HEK293 (cell line): ENCODE measurements at regions not wholly inside any gene's neighbourhood (a gene's known extent, or its start where the extent isn't known, plus 50 kb on each side); places are given as distances from the start of the nearest gene placed in this dataset.
A peak's percentile ranks its signal among the peaks of the same experiment; 100 is the strongest.

Experiments used
- CTCF ChIA-PET: fragments of 350-600 bp; formaldehyde crosslinking; extraction: SDS; loops from one replicate; lab custom pipeline; 2021; ENCODE audit warnings: antibody characterized with exemption; lab: Yijun Ruan, JAX
- POLR2A ChIA-PET: fragments of 300-600 bp; formaldehyde crosslinking; extraction: SDS; loops from one replicate; lab custom pipeline; 2020; ENCODE audit warnings: antibody characterized with exemption, inconsistent platforms; lab: Yijun Ruan, JAX
- H3K27ac ChIP-seq: fragments of 200-500 bp; sonication (Bioruptor generic); 2 replicates; pipeline ENCODE4 v1.5.1; 2014; ENCODE audit warnings: low read depth, low read length, control low read depth, inconsistent platforms; ENCODE audit errors: extremely low read depth
- H3K36me3 ChIP-seq, 2 experiments: fragments of 200-500 bp in 1 of 2; sonication (Bioruptor generic) in 1 of 2; 1 replicate in 1 of 2; 2 replicates in 1 of 2; pipeline ENCODE4 v1.5.1; 2014 to 2017; ENCODE audit warnings: inconsistent platforms in 2 of 2, low read length in 2 of 2; ENCODE audit not compliant: control insufficient read depth in 2 of 2, insufficient read depth in 1 of 2
- H3K4me1 ChIP-seq: fragments of 200-500 bp; sonication (Bioruptor generic); 2 replicates; pipeline ENCODE4 v1.5.1; 2014; ENCODE audit warnings: mild to moderate bottlenecking, low read length, inconsistent platforms; ENCODE audit not compliant: control insufficient read depth, insufficient read depth
- H3K4me3 ChIP-seq: 2 replicates; pipeline ENCODE4 v1.5.1; 2011; ENCODE audit warnings: low read depth, mild to moderate bottlenecking, control low read depth, low read length, moderate library complexity
- H3K9me3 ChIP-seq: fragments of 200-500 bp; sonication (Bioruptor generic); 2 replicates; pipeline ENCODE4 v1.5.1; 2014; ENCODE audit warnings: low read depth, low read length, inconsistent platforms; ENCODE audit not compliant: control insufficient read depth, insufficient read depth
- HOXC10 ChIP-seq: sonication (generic); formaldehyde crosslinking; IDR thresholded peaks from 2 replicates; pipeline ENCODE4 v1.8.1; 2023; ENCODE audit warnings: mild to moderate bottlenecking, missing genetic modification reagents
- KLF10 ChIP-seq: fragments of 450-650 bp; IDR thresholded peaks from 2 replicates; pipeline ENCODE4 v1.5.1; 2018; ENCODE audit warnings: missing biosample characterization, mild to moderate bottlenecking, missing genetic modification characterization
- KLF16 ChIP-seq: fragments of 450-650 bp; formaldehyde crosslinking; IDR thresholded peaks from 2 replicates; pipeline ENCODE4 v1.5.1; 2017; ENCODE audit warnings: missing biosample characterization, missing genetic modification characterization
- RBAK ChIP-seq: fragments of 450-650 bp; formaldehyde crosslinking; IDR thresholded peaks from 2 replicates; pipeline ENCODE4 v1.5.1; 2016; ENCODE audit warnings: missing biosample characterization, missing genetic modification characterization
- SCRT2 ChIP-seq: fragments of 450-650 bp; formaldehyde crosslinking; IDR thresholded peaks from 2 replicates; pipeline ENCODE4 v1.5.1; 2016; ENCODE audit warnings: missing biosample characterization, missing genetic modification characterization
- TRIM28 ChIP-seq: IDR thresholded peaks from 2 replicates; pipeline ENCODE4 v1.6.1; 2011; ENCODE audit warnings: low read length, control low read depth, borderline replicate concordance
- ZBTB6 ChIP-seq: fragments of 450-650 bp; formaldehyde crosslinking; IDR thresholded peaks from 2 replicates; pipeline ENCODE4 v1.5.1; 2017; ENCODE audit warnings: missing biosample characterization, missing genetic modification characterization
- ZNF114 ChIP-seq: fragments of 450-650 bp; formaldehyde crosslinking; IDR thresholded peaks from 2 replicates; pipeline ENCODE4 v1.5.0; 2017; ENCODE audit warnings: missing biosample characterization, missing genetic modification characterization
- ZNF132 ChIP-seq: fragments of 450-650 bp; formaldehyde crosslinking; IDR thresholded peaks from 2 replicates; pipeline ENCODE4 v1.5.1; 2017; ENCODE audit warnings: missing biosample characterization, missing genetic modification characterization, borderline replicate concordance
- ZNF140 ChIP-seq: fragments of 450-650 bp; formaldehyde crosslinking; IDR thresholded peaks from 2 replicates; pipeline ENCODE4 v1.5.1; 2016; ENCODE audit warnings: missing biosample characterization, missing genetic modification characterization
- ZNF148 ChIP-seq: fragments of 450-650 bp; formaldehyde crosslinking; IDR thresholded peaks from 2 replicates; pipeline ENCODE4 v1.5.0; 2017; ENCODE audit warnings: missing biosample characterization, missing genetic modification characterization, borderline replicate concordance
- ZNF211 ChIP-seq: fragments of 450-650 bp; formaldehyde crosslinking; IDR thresholded peaks from 2 replicates; pipeline ENCODE4 v1.5.1; 2016; ENCODE audit warnings: low read depth, missing biosample characterization, missing genetic modification characterization
- ZNF266 ChIP-seq: fragments of 450-650 bp; formaldehyde crosslinking; IDR thresholded peaks from 2 replicates; pipeline ENCODE4 v1.5.1; 2016; ENCODE audit warnings: missing biosample characterization, missing genetic modification characterization, low read depth
- ZNF37A ChIP-seq: fragments of 450-650 bp; IDR thresholded peaks from 2 replicates; pipeline ENCODE4 v1.5.1; 2018; ENCODE audit warnings: missing biosample characterization, missing genetic modification characterization
- ZNF394 ChIP-seq: fragments of 450-650 bp; formaldehyde crosslinking; IDR thresholded peaks from 2 replicates; pipeline ENCODE4 v1.5.1; 2016; ENCODE audit warnings: missing biosample characterization, missing genetic modification characterization, mild to moderate bottlenecking, moderate library complexity, borderline replicate concordance
- ZNF426 ChIP-seq: fragments of 450-650 bp; formaldehyde crosslinking; IDR thresholded peaks from 2 replicates; pipeline ENCODE4 v1.5.1; 2017; ENCODE audit warnings: missing biosample characterization, missing genetic modification characterization, mild to moderate bottlenecking, inconsistent platforms, moderate library complexity
- ZNF518A ChIP-seq: fragments of 450-650 bp; formaldehyde crosslinking; conservative IDR thresholded peaks from 2 replicates; pipeline ENCODE4 v1.5.1; 2016; ENCODE audit warnings: low read depth, missing biosample characterization, missing genetic modification characterization
- ZNF555 ChIP-seq: fragments of 450-650 bp; formaldehyde crosslinking; conservative IDR thresholded peaks from 2 replicates; pipeline ENCODE4 v1.5.1; 2017; ENCODE audit warnings: missing biosample characterization, mild to moderate bottlenecking, missing genetic modification characterization, inconsistent platforms
- ZNF585B ChIP-seq: fragments of 450-650 bp; formaldehyde crosslinking; IDR thresholded peaks from 2 replicates; pipeline ENCODE4 v1.5.1; 2016; ENCODE audit warnings: missing biosample characterization, missing genetic modification characterization
- ZNF623 ChIP-seq: fragments of 450-650 bp; formaldehyde crosslinking; IDR thresholded peaks from 2 replicates; pipeline ENCODE4 v1.5.1; 2016; ENCODE audit warnings: missing biosample characterization, missing genetic modification characterization
- ZNF658 ChIP-seq: fragments of 450-650 bp; formaldehyde crosslinking; IDR thresholded peaks from 2 replicates; pipeline ENCODE4; 2016; ENCODE audit warnings: missing biosample characterization, missing genetic modification characterization
- ZNF660 ChIP-seq: fragments of 450-650 bp; IDR thresholded peaks from 2 replicates; pipeline ENCODE4 v1.5.1; 2018; ENCODE audit warnings: missing biosample characterization, mild to moderate bottlenecking, missing genetic modification characterization
- ZNF670 ChIP-seq: fragments of 450-650 bp; formaldehyde crosslinking; IDR thresholded peaks from 2 replicates; pipeline ENCODE4 v1.5.1; 2016; ENCODE audit warnings: missing biosample characterization, missing genetic modification characterization, low read depth
- ZNF843 ChIP-seq: fragments of 450-650 bp; formaldehyde crosslinking; IDR thresholded peaks from 2 replicates; pipeline ENCODE4 v1.5.1; 2016; ENCODE audit warnings: missing biosample characterization, missing genetic modification characterization

- TF ChIP-seq SCRT2 (tag by site-specific recombination) (0 out of 2 replicates have a peak, but pooled peaks have one; percentile 39), ZNF843 (tag by site-specific recombination) (no peak), KLF10 (no peak)
- TF ChIP-seq, all 188 proteins: peak for 1
- Histone ChIP-seq H3K4me3 (no peak overlapping the region), H3K36me3 (no peaks in the 10 kb centered on the region), H3K9me3 (no peaks in the 10 kb centered on the region), H3K4me1 (no peaks in the 10 kb centered on the region), H3K27ac (no peak overlapping the region)
- ChIA-PET CTCF (interaction anchor here (0.6 to 0.7 kb wide), 4 partner anchors 78 to 287 kb away, joined by 3 to 5 read pairs (median 4); no protein-coding TSS in a partner anchor), POLR2A (interaction anchor here (0.7 kb wide), 1 partner anchor 81 kb away, joined by 4 read pairs; no protein-coding TSS in a partner anchor)
These were observed 79.4 kb downstream of the CD24 start for GRCh38 chr6:106894978-106895702.

- Histone ChIP-seq H3K9me3 (no peaks in the 10 kb centered on the region), H3K4me1 (no peaks in the 10 kb centered on the region), H3K36me3 (no peaks in the 10 kb centered on the region), H3K27ac (no peak overlapping the region), H3K4me3 (no peak overlapping the region)
- ChIA-PET CTCF (interaction anchor here (0.5 kb wide), 1 partner anchor 950 kb away, joined by 3 read pairs; no protein-coding TSS in a partner anchor), POLR2A (no interaction called here)
- TF ChIP-seq ZNF132 (no peak), KLF16 (no peak), ZNF140 (peak; percentile 34; the same call in 1 of the 2 replicates), HOXC10 (CRISPR knock-in tag) (no peak), ZNF658 (tag by site-specific recombination) (no peak), ZNF585B (tag by site-specific recombination) (no peak), RBAK (no peak), ZNF518A (tag by site-specific recombination) (peak; percentile 56; the same call in 1 of the 2 replicates), TRIM28 (no peak), ZNF114 (tag by site-specific recombination) (no peak), ZBTB6 (tag by site-specific recombination) (no peak), ZNF670 (no peak), ZNF426 (tag by site-specific recombination) (peak; percentile 50), ZNF148 (tag by site-specific recombination) (no peak), ZNF660 (tag by site-specific recombination) (no peak), ZNF211 (tag by site-specific recombination) (no peak), ZNF555 (peak; percentile 34), ZNF266 (tag by site-specific recombination) (no peak), ZNF37A (tag by site-specific recombination) (no peak), ZNF623 (peak; percentile 29; the same call in 1 of the 2 replicates), ZNF394 (tag by site-specific recombination) (peak; percentile 82)
These were observed 82.3 kb downstream of the CD24 start for GRCh38 chr6:106892186-106892585.
